Keratinocyte (primary cell): ENCODE measurements at regions not wholly inside any gene's neighbourhood (a gene's known extent, or its start where the extent isn't known, plus 50 kb on each side); places are given as distances from the start of the nearest gene placed in this dataset.

ENCODE experiments used
- CTCF ChIP-seq, 3 experiments: IDR thresholded peaks in 1 of 3; conservative IDR thresholded peaks in 1 of 3; optimal IDR thresholded peaks in 1 of 3; 2 replicates in 2 of 3; 3 replicates in 1 of 3; pipeline versions ENCODE3 to v1.5.1; 2011; ENCODE audit warnings: low read length in 3 of 3, mild to moderate bottlenecking in 3 of 3, moderate library complexity in 2 of 3, control low read depth in 1 of 3, inconsistent platforms in 1 of 3; ENCODE audit not compliant: insufficient read depth in 2 of 3; ENCODE audit errors: extremely low read depth in 1 of 3
- EZH2 ChIP-seq: IDR thresholded peaks from one replicate; pipeline ENCODE4 v1.6.1; 2012; ENCODE audit warnings: inconsistent platforms, mild to moderate bottlenecking, low read length, moderate library complexity

GRCh38 chr6:133055441-133055966 lies 185.7 kb upstream of the EYA4 start:
- no peak for TF ChIP-seq CTCF (optimal IDR thresholded peaks at IDR 0.05 in 1 of 3, IDR thresholded peaks at IDR 0.05 in 1 of 3, conservative IDR thresholded peaks at IDR 0.05 in 1 of 3; ENCODE audit: extremely low read depth in 1 of 3, insufficient read depth in 2 of 3, low read length in 3 of 3)
- no peak for TF ChIP-seq EZH2
